NCI-H2081 treated with DMSO at 0.1 percent for 48 hours (cell line): ENCODE measurements at regions not wholly inside any gene's neighbourhood (a gene's known extent, or its start where the extent isn't known, plus 50 kb on each side); places are given as distances from the start of the nearest gene placed in this dataset.

Experiments
- DNase-seq: peaks from one replicate; lab custom pipeline; 2025; lab: John Stamatoyannopoulos, UW

GRCh38 chr21:39105836-39106235, 77.4 kb downstream of the PSMG1 start:
- no peak for DNase-seq

GRCh38 chr21:39105341-39105765, 77.9 kb downstream of the PSMG1 start:
- DNase-seq: no peak

- no peak for DNase-seq
Observed at GRCh38 chr21:39104911-39105310, 78.3 kb downstream of the PSMG1 start.

- DNase-seq: no peak
Observed at GRCh38 chr21:39103689-39104088, 79.6 kb downstream of the PSMG1 start.

GRCh38 chr21:39099859-39100258, 83.4 kb downstream of the PSMG1 start:
- no peak for DNase-seq

- DNase-seq: no peak
Observed at GRCh38 chr21:39098696-39099200, 84.5 kb downstream of the PSMG1 start.

- DNase-seq: no peak
Observed at GRCh38 chr21:39097981-39098380, 85.3 kb downstream of the PSMG1 start.

GRCh38 chr21:39097335-39097861, 85.9 kb downstream of the PSMG1 start:
- DNase-seq: no peak

- no peak for DNase-seq
Observed at GRCh38 chr21:39096754-39097153, 86.5 kb downstream of the PSMG1 start.

GRCh38 chr21:39095681-39096080, 87.6 kb downstream of the PSMG1 start:
- DNase-seq: no peak

- no peak for DNase-seq
Observed at GRCh38 chr21:39094847-39095579, 88.2 kb downstream of the PSMG1 start.

GRCh38 chr21:39094087-39094780, 89.0 kb downstream of the PSMG1 start:
- DNase-seq: no peak

GRCh38 chr21:39093526-39093925, 89.7 kb downstream of the PSMG1 start:
- no peak for DNase-seq

GRCh38 chr21:39088831-39089380, 94.3 kb downstream of the PSMG1 start:
- no peak for DNase-seq

GRCh38 chr21:39088031-39088370, 95.2 kb downstream of the PSMG1 start:
- no peak for DNase-seq

GRCh38 chr21:39087238-39088030, 95.8 kb downstream of the PSMG1 start:
- no peak for DNase-seq

GRCh38 chr21:39086547-39086946, 96.7 kb downstream of the PSMG1 start:
- no peak for DNase-seq

GRCh38 chr21:39085843-39086405, 97.3 kb downstream of the PSMG1 start:
- no peak for DNase-seq

- no peak for DNase-seq
Observed at GRCh38 chr21:39084979-39085729, 98.1 kb downstream of the PSMG1 start.

- DNase-seq: no peak
Observed at GRCh38 chr21:39084073-39084472, 99.2 kb downstream of the PSMG1 start.

GRCh38 chr21:39083377-39084008, 99.8 kb downstream of the PSMG1 start:
- DNase-seq: no peak
